HuH-7.5 (cell line): ENCODE measurements at regions not wholly inside any gene's neighbourhood (a gene's known extent, or its start where the extent isn't known, plus 50 kb on each side); places are given as distances from the start of the nearest gene placed in this dataset.

Source experiments
- DNase-seq: peaks from one replicate; pipeline ENCODE4 v3.0.0; 2011; ENCODE audit warnings: low spot score

DNA sequence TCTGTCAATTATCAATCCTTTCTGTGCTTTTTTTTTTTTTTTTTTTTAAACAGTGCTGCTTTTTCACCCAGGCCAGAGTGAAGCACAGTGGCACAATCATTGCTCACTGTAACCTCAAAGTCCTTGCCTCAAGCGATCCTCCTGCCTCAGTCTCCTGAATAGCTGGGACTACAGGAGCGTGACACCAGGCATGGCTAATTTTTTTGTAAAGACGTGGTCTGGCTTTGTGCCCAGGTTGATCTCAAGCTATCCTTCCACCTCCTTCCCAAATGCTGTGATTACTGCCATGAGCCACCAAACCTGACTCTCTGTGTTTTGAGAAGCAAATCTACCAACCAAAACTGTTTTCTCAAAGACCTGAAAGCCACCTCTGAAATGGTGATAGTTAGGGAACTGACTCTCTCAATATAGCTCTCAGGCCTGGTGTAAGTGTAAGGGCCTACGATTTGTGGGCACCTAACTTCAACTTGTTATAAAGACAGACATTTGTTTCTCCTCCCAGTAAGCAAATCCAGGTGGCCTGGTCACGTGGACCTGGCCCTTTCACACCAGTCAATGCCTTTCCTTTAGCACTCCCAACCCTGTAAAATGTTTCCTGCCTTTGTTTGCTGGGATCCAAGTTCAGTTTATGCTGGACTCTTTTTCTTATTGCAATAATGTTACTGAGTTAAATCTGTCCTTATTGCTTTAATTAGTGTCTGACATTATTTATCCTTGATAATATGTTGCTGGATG lies 2015.9 kb downstream of the PCDH7 start:
- no peak for DNase-seq

GRCh38 chr4:32744211-32744610 lies 2024.0 kb downstream of the PCDH7 start:
- DNase-seq = no peak

DNA sequence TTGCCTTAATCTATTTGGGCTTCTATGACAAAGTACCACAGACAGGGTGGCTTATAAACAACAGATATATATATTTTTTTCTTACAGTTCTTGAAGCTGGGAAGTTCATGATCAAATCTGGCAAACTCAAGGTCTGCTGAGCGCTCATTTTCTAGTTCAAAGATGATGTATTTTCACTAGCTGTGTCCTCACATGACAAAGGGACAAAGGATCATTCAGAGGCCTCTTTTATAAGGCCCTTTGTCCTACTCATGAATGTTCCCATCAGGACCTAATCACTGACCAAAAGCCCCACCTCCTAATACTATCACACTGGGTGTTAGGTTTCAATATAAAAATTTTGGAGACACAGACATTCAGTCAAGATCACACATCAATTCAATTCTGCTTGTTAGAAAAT lies 2025.2 kb downstream of the PCDH7 start:
- no peak for DNase-seq

GRCh38 chr4:32748061-32748460 lies 2027.9 kb downstream of the PCDH7 start:
- DNase-seq = no peak

- peak; percentile 13 for DNase-seq
Observed at GRCh38 chr4:32748498-32748897, 2028.3 kb downstream of the PCDH7 start.

DNA sequence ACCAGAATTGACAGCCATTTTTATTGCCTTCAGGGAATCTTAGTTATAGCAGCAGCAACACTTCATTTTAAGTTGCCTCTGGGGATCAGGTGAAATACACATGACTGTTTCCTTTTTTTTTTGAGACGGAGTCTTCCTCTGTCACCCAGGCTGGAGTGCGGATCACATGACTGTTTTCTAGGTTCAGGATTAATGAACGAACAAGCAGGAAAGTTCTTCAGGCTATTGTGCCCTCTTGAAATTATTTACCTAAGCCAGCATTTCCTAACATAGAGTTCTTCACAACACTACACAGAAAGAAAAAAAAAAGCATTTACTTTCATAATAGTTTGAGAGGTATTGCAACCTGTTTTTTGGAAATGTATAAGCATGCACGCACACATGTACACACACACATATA lies 2032.8 kb downstream of the PCDH7 start:
- no peak for DNase-seq

DNA sequence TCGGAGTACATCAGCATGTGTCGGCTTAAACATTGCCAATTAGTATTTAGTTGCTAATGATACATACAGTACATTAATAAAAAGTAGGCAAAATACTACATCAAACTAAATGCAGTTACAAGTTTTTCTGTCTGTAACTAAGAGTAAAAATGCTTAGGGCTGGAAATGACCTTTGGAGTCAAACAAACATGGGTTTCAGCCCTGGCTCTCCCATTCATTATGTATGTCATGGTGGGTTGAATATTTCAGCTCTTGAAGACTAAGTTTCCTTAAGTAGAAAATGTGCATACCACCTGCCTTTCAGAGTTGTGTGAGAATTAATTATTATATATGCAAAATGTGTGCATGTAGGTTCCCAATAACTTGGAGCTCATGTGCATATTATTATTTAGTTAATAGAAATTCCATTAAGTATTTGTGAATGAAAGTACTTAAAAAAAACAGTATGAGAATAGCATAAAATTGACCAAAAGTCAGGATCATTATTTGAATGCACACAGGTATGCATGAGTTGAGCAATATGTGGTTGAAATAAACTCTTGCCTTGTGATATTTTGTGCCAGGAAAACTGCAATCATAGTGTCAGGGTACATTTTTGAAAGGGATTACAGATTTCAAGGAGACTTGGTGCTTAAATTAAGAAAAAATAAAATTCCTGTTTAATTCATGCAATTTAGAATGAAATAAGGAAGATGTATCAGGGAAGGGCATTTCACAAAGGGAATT lies 2048.7 kb downstream of the PCDH7 start:
- no peak for DNase-seq

- DNase-seq = no peak
Observed at GRCh38 chr4:32771491-32771890, 2051.3 kb downstream of the PCDH7 start.

DNA sequence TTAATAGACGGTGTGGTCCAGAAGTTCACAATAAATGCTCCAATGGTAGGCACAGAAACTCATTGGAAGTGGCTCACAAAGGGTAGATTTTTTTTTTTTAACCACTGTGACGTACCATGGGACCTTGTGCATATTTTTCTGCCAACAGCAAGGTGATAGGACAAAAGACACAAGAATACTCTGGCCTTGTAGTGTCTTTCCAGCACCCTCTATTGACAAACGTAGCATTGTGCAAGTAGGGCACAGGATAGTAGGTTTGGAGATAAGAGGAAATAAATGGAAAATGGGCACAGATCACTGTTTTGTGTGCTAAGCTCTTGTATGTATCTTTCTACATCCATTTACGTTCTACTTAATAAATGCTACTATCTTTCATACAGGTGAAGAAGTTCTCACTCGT lies 2054.9 kb downstream of the PCDH7 start:
- DNase-seq = peak; percentile 6

DNA sequence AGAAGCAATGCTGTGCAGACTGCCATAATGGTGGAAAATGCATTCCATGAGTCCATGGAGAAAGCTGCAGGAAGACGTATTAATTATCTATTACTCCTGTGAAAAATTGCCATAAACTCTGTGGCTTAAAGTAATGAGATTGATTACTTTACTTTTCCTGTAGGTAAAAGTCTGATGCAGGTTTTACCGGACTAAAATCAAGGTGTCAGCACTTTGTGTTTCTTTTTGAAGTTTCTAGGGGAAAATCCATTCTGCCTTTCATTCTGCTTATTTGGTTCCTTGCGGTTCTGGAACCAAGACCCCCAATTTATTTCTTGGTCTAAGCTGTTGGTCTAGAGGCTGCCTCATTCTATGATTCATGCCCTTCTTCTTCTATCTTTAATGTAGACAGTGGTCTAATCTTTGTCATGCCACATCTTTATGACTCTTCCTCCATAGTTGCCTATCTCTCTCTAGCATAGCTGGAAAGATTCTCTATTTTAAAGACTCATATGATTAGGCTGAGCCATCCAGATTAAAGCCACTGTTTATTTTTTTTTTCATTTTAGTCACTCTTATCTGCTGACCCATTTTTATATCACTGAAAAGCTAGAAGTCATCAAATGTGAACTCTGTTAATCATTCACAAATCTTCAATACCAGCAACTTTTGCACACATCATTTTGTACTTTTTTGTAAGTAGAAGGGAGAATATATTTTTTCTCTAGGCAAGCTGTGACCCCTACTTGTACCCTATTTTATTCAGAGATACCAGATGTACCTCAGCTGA lies 2056.4 kb downstream of the PCDH7 start:
- no peak for DNase-seq

- DNase-seq = no peak
Observed at GRCh38 chr4:32778025-32778424, 2057.9 kb downstream of the PCDH7 start.

DNA sequence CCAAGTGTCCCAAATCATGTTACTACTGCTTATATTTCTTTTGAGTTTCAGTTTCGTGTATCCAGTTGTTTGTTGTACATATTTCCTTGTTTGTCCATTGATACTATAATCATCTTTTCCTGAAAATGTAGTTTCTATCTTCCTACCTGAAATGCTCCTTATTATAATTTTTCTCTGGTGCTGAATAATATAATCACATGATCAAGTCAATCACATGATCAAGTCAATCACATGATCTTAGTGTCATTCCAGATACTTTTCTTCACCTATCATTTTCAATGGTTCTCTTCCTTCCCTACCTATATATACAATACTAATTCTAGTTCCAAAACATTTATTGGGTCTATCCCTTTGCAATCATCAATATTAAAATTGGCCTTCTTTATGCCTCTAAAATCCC lies 2058.8 kb downstream of the PCDH7 start:
- no peak for DNase-seq

DNA sequence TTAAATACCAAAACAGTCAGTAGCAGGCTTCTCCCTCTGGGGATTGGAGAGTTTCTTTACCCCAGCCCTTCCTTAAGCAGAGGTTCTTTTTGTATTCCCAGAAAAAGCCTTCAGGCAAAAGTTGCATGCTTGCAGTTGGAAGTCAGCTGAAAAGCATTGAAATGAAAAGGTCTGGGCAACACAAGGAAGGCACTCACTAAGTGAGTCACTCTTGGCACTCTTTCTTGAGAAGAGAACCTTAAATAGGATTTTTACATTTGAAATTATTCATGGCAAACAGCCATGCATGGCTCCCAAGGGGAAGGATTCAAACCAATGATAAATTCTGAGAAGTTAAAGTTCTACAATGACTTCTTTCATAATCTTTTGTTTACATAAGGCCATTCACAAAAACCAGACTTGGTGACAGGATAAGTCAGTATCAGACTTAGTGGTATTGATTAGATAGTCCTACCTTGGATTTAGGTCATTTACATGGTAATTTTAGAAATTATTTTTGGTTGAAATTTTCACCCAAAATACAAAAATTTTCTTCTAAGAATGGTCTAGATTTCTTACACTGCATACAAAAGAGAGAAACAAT lies 2068.9 kb downstream of the PCDH7 start:
- DNase-seq = no peak

DNA sequence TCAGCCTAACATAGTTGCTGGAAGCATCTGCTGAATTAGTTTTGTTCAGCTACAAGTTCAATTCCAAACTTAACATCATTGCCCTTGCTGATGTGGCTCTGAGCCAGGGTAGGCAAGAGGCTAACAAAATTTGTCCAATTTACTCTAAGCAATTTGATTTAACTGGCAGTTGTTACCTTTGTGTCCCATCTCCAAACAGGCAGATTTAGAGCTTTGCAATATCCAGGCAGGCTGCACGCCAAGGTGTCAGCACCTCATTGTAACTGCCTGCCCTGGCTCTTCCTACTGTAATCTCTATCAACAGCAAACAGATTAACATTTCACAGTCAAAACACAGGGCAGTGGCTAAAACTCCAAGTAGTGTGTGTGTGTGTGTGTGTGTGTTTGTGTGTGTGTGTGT lies 2070.6 kb downstream of the PCDH7 start:
- DNase-seq = no peak

GRCh38 chr4:32798471-32799159 lies 2078.4 kb downstream of the PCDH7 start:
- DNase-seq = no peak

DNA sequence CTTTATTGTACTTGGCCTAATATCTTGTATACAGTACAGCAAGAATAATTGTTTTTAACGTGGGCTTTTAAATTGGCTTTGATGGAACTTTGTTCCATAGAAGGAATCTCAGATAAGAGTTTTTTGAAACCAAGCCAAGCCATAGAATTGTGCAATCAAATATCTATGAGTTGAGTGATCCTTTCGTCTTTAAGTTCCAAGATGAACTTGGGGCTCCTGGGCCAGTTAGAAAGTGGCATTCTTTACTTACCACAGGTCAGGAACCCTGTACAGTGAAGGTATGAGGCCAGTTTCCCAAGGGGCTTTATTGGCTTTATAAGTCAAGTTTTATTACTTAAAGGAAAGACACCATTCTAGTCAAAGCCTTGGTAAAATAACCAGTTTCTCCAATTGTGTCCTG lies 2104.2 kb downstream of the PCDH7 start:
- no peak for DNase-seq

DNA sequence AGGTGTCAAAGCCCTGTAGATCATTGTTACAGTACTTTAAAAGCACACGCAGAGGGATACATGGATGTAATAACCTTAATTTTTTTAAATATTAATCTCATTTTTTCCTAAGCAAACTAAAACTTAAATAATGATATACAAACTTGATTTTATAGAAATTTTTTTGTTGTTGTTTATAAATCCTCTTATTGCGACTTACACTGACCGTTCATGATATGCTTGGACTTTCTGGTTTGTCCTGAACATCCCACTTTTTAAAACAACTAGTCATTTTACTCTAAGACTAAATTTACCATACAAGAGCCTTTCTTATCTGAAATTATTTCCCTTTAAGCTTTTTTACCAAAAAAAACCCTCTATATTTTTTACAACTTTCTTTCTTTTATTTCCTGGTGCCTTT lies 2106.0 kb downstream of the PCDH7 start:
- DNase-seq = no peak

GRCh38 chr4:32830160-32830559 lies 2110.0 kb downstream of the PCDH7 start:
- no peak for DNase-seq

DNA sequence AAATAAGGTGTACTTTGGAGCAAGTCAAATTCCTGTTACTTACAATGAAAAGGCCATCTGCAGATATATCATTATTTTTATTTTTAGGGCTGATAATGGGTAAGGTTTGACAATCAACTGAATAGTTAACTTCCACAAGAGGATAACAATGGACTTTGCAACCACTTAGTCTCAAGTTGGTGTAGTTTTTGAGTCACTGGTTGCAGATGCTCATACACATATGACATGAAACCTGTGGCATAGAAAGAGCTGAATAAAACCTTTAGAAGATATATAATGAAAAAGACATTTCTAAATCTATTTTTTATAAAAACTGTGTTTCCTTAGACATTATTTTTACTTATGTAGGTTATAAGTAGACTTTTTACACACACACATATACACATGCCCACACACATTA lies 2110.9 kb downstream of the PCDH7 start:
- no peak for DNase-seq

DNA sequence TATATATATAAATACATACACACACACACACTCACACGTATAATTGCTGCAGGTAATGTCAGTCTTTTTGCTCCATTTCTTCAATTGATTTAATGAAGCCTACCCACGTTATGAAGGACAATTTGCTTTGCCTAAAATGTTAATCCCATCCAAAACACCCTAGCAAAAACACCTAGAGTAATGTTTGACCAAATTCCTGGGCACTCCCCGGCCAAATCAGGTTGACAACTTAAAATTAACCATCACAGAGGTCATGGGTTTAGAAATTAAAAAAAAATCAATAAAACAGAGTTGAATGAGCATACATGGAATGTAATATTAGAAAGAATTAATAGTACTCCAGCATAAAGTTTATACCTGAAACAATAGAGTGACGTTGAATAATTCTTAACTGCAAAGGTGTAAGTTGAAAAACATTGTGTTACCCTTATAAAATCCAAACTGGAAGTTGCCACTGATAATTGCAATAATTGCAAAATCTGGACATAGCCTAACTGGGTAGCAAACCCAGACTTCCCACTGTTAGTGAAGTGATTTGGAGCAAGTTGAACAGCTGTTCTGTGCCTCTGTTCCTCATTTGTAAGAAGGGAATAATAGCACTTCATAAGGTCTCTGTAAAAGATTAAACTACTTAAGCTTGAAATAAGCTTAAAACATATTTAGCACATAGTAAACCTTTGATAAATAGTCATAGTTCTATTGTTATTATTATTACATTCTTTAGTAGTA lies 2120.5 kb downstream of the PCDH7 start:
- no peak for DNase-seq

GRCh38 chr4:32841217-32841616 lies 2121.0 kb downstream of the PCDH7 start:
- no peak for DNase-seq
